Nephron progenitor cell (in vitro differentiated cells): ENCODE measurements at regions not wholly inside any gene's neighbourhood (a gene's known extent, or its start where the extent isn't known, plus 50 kb on each side); places are given as distances from the start of the nearest gene placed in this dataset.

Experiments used
- DNase-seq: peaks from one replicate; pipeline ENCODE4 v3.0.0; 2021
- H3K27ac Mint-ChIP-seq: 2 replicates; pipeline ENCODE4 v1.8.0; 2021; ENCODE audit warnings: mild to moderate bottlenecking, moderate library complexity, mixed read lengths
- H3K27me3 Mint-ChIP-seq: 2 replicates; pipeline ENCODE4 v1.8.0; 2021; ENCODE audit warnings: mild to moderate bottlenecking, low read depth, mixed read lengths; ENCODE audit not compliant: poor library complexity
- H3K36me3 Mint-ChIP-seq: 2 replicates; pipeline ENCODE4 v1.8.0; 2021; ENCODE audit warnings: low read depth, mixed read lengths
- H3K4me1 Mint-ChIP-seq: 2 replicates; pipeline ENCODE4 v1.8.0; 2021; ENCODE audit warnings: mixed read lengths
- H3K4me3 Mint-ChIP-seq: 2 replicates; pipeline ENCODE4 v1.8.0; 2021; ENCODE audit warnings: mild to moderate bottlenecking, moderate library complexity, mixed read lengths
- H3K9me3 Mint-ChIP-seq: 2 replicates; pipeline ENCODE4 v1.8.0; 2021; ENCODE audit warnings: mild to moderate bottlenecking, moderate library complexity, mixed read lengths
- TF ChIP-seq, protein P1 (sequence below): fragments of 200-600 bp; sonication (generic); IDR thresholded peaks from 2 replicates; pipeline ENCODE4 v1.5.0; 2021; ENCODE audit warnings: antibody characterized with exemption

DNA sequence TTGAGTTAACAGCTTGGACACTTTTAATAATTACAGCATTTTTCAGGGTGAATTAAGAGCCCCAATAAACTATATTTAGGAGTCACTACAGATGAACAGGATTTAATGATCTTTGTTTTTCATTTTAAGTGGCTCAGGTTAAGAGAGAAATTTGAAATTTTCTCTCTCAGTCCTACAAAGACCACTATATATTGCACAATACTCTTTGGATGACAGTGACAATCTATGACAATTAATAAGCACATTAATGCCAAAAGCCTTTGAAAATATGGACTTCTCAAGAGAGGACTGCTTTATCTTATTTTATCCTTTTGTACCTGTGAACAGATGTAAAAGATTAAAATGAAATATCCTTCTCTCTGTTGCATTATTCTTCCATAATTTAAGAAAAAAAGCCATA lies 151.1 kb upstream of the IRX5 start:
- no peak for DNase-seq
- H3K4me1 Mint-ChIP-seq, result no peaks in the 10 kb centered on the region
- H3K9me3 Mint-ChIP-seq, result peaks cover 14% of the 10 kb centered on the region
- no peak overlapping the region for H3K27ac Mint-ChIP-seq
- H3K27me3 Mint-ChIP-seq, result peaks cover 6% of the 10 kb centered on the region
- TF ChIP-seq, protein P1, sequence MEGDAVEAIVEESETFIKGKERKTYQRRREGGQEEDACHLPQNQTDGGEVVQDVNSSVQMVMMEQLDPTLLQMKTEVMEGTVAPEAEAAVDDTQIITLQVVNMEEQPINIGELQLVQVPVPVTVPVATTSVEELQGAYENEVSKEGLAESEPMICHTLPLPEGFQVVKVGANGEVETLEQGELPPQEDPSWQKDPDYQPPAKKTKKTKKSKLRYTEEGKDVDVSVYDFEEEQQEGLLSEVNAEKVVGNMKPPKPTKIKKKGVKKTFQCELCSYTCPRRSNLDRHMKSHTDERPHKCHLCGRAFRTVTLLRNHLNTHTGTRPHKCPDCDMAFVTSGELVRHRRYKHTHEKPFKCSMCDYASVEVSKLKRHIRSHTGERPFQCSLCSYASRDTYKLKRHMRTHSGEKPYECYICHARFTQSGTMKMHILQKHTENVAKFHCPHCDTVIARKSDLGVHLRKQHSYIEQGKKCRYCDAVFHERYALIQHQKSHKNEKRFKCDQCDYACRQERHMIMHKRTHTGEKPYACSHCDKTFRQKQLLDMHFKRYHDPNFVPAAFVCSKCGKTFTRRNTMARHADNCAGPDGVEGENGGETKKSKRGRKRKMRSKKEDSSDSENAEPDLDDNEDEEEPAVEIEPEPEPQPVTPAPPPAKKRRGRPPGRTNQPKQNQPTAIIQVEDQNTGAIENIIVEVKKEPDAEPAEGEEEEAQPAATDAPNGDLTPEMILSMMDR, result no peak
- no peak overlapping the region for H3K4me3 Mint-ChIP-seq
- no peaks in the 10 kb centered on the region for H3K36me3 Mint-ChIP-seq

DNA sequence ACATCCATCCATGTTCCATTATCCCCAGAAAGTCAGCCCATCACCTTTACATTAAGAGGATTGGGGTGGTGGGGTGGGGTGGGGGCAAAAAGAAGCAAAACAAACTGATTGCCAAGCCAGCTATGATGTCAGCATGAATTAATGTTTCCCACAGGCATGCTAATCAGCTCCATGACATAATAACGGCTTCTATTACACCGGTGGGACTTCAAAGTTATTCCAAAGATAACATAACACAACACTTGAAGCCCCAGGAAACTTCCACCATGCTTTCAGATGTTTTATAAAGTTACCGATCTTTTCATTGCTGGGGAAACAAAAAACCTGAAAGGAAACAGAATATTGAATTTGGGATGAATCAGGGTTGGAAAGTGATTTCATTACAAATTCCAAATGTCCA lies 155.9 kb upstream of the IRX5 start:
- Mint-ChIP-seq H3K4me1 (no peaks in the 10 kb centered on the region), H3K4me3 (no peak overlapping the region), H3K27ac (no peak overlapping the region), H3K36me3 (no peaks in the 10 kb centered on the region), H3K27me3 (peaks cover 8% of the 10 kb centered on the region), H3K9me3 (peaks cover 21% of the 10 kb centered on the region)
- TF ChIP-seq, protein P1, result no peak
- no peak for DNase-seq

DNA sequence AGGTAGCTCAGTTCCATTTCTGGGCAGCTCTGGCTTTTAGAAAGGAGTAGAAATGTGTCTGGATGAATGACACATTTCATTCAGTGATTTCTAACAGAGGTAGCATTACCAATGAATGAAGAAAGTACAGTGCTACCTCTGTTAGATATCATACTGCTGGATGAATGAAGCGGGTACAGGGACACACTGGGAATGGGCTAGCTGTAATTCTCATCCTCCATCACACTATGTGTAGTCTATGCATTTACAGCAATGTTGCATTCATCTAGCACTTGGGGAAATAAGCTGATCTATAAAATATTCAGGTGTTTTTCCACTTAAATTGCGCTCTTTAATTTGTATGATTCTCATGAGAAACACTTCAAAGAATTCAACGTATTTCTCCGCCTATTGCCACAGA lies 158.3 kb upstream of the IRX5 start:
- Mint-ChIP-seq H3K27ac (no peak overlapping the region), H3K4me1 (no peaks in the 10 kb centered on the region), H3K9me3 (peaks cover 20% of the 10 kb centered on the region), H3K36me3 (no peaks in the 10 kb centered on the region), H3K4me3 (no peak overlapping the region), H3K27me3 (peaks cover 8% of the 10 kb centered on the region)
- TF ChIP-seq, protein P1, result no peak
- DNase-seq, result no peak

DNA sequence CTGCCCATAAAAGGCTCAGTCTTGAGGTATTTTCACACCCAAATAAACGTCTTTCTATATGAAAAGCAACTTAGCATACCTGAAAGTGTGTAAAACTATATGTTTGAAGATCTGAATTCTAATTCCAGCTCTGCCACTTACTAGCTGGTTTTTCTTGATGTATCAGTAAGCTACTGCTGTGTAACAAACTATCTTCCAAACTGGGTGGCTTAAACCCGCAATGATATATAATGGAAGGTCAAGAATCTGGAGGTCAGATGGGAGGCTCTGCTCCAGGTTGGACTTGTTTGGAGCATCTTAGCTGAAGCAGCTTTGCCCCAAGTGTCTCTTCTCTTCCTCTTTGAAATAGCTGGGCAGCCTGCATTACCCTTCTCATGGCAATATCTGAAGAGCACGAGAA lies 164.3 kb upstream of the IRX5 start:
- Mint-ChIP-seq H3K4me1 (no peaks in the 10 kb centered on the region), H3K4me3 (no peak overlapping the region), H3K27ac (no peak overlapping the region), H3K9me3 (peaks cover 13% of the 10 kb centered on the region), H3K27me3 (peaks cover 12% of the 10 kb centered on the region), H3K36me3 (no peaks in the 10 kb centered on the region)
- TF ChIP-seq, protein P1, result no peak
- DNase-seq, result no peak

DNA sequence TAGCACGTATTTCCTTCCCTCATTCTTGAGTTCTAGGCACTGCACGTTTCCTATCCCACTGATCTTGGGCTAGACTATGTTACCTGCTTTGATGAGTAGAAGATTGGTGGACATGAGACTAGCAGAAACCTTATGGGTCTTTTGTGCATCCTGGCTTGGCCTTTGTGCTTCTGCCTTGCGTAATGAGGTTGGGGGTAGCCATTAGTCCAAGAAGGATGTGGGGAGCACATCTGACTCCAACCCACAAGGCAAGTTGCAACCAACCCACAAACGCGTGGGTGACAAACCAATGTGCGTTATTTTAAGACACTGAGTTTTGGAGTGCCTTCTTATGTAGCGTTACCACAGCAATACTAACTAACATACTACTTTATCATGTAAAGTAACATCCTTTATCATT lies 180.4 kb upstream of the IRX5 start:
- peaks cover 27% of the 10 kb centered on the region for H3K27me3 Mint-ChIP-seq
- H3K9me3 Mint-ChIP-seq, result no peaks in the 10 kb centered on the region
- no peak for DNase-seq
- TF ChIP-seq, protein P1, result no peak
- no peaks in the 10 kb centered on the region for H3K36me3 Mint-ChIP-seq
- peaks cover 24% of the 10 kb centered on the region for H3K4me1 Mint-ChIP-seq
- no peak overlapping the region for H3K4me3 Mint-ChIP-seq
- no peak overlapping the region for H3K27ac Mint-ChIP-seq

DNA sequence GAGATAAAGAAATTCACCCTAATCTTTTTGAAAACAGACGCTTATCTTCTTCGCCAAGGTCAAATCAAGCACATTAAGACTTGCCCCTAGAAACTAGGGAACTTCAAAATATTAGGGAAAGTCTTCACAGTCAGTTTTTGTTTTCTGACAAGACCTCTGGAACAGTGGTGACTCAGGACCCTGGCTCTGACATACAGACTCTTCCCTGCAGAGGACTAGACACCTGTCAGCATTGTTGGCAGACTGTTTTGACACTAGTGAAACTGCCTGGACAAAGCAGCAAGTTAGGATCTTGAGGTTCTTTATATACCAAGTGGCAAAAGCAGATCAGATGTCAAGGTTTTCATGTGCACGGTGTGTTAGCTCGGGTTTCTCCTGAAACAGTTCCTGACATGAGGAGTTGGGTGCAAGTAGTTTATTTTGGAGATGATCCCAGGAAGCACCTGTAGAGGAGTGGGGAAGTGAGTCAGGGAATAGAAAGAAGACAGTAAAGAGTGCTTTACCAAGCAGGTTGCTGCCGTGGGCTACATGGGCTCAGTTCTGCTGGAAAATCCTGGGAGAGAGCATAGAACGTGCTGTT lies 182.0 kb upstream of the IRX5 start:
- no peak for DNase-seq
- H3K27ac Mint-ChIP-seq, result no peak overlapping the region
- TF ChIP-seq, protein P1, result no peak
- peaks cover 17% of the 10 kb centered on the region for H3K27me3 Mint-ChIP-seq
- no peaks in the 10 kb centered on the region for H3K9me3 Mint-ChIP-seq
- peaks cover 29% of the 10 kb centered on the region for H3K4me1 Mint-ChIP-seq
- no peaks in the 10 kb centered on the region for H3K36me3 Mint-ChIP-seq
- no peak overlapping the region for H3K4me3 Mint-ChIP-seq
